Fibroblast of lung (primary cell): ENCODE measurements at regions not wholly inside any gene's neighbourhood (a gene's known extent, or its start where the extent isn't known, plus 50 kb on each side); places are given as distances from the start of the nearest gene placed in this dataset.

Experiments
- DNase-seq, 2 donors: peaks; one replicate each; pipeline versions ENCODE4 v3.0.0 to v3.0.0-alpha.2; 2010; ENCODE audit warnings: low read depth in 2 of 2
- H2AFZ ChIP-seq: 2 replicates; pipeline ENCODE4 v1.5.1; 2012; ENCODE audit warnings: low read length, control low read depth, inconsistent platforms
- H3K27ac ChIP-seq: 2 replicates; pipeline ENCODE4 v1.5.1; 2011; ENCODE audit warnings: low read length, control low read depth; ENCODE audit not compliant: insufficient read depth
- H3K27me3 ChIP-seq: 2 replicates; pipeline ENCODE4 v1.5.1; 2011; ENCODE audit warnings: mild to moderate bottlenecking, low read length; ENCODE audit not compliant: control insufficient read depth, insufficient read depth
- H3K36me3 ChIP-seq: 2 replicates; pipeline ENCODE4 v1.5.1; 2011; ENCODE audit warnings: low read length; ENCODE audit not compliant: control insufficient read depth, insufficient read depth
- H3K4me1 ChIP-seq: 2 replicates; pipeline ENCODE4 v1.5.1; 2011; ENCODE audit warnings: low read length; ENCODE audit not compliant: control insufficient read depth, insufficient read depth; ENCODE audit errors: extremely low read depth
- H3K4me2 ChIP-seq: 2 replicates; pipeline ENCODE4 v1.5.1; 2011; ENCODE audit warnings: low read length, control low read depth; ENCODE audit not compliant: insufficient read depth; ENCODE audit errors: extremely low read depth
- H3K4me3 ChIP-seq, 4 experiments: fragments of 200-600 bp in 1 of 4; sonication (generic) in 1 of 4; replicated peaks in 1 of 4; 2 replicates each; pipeline ENCODE4 v1.5.1; 2011 to 2016; ENCODE audit warnings: low read length in 4 of 4, low read depth in 3 of 4, mild to moderate bottlenecking in 3 of 4, control low read depth in 2 of 4, inconsistent platforms in 1 of 4, mixed read lengths in 1 of 4; ENCODE audit not compliant: insufficient read depth in 1 of 4; ENCODE audit errors: control extremely low read depth in 1 of 4
- H3K79me2 ChIP-seq: 2 replicates; pipeline ENCODE4 v1.5.1; 2012; ENCODE audit warnings: mild to moderate bottlenecking, low read length, inconsistent platforms; ENCODE audit not compliant: control insufficient read depth, insufficient read depth
- H3K9ac ChIP-seq: 2 replicates; pipeline ENCODE4 v1.5.1; 2011; ENCODE audit warnings: mild to moderate bottlenecking, low read length, control low read depth; ENCODE audit not compliant: insufficient read depth
- H3K9me3 ChIP-seq: 2 replicates; pipeline ENCODE4 v1.5.1; 2012; ENCODE audit warnings: low read depth, low read length; ENCODE audit not compliant: control insufficient read depth, insufficient read depth
- H4K20me1 ChIP-seq: 2 replicates; pipeline ENCODE4 v1.5.1; 2011; ENCODE audit warnings: low read length; ENCODE audit not compliant: control insufficient read depth, insufficient read depth; ENCODE audit errors: extremely low read depth
- EZH2 ChIP-seq: IDR thresholded peaks from 2 replicates; pipeline ENCODE4 v1.5.1; 2012; ENCODE audit warnings: low read length, control low read depth, mild to moderate bottlenecking; ENCODE audit errors: missing control alignments
- TF ChIP-seq, protein P1 (sequence below), 2 donors: IDR thresholded peaks in 1 of 2; conservative IDR thresholded peaks in 1 of 2; 1 replicate in 1 of 2; 2 replicates in 1 of 2; pipeline ENCODE4 v1.5.1; 2011 to 2012; ENCODE audit warnings: low read length in 2 of 2, control low read depth in 1 of 2, inconsistent platforms in 1 of 2, low read depth in 1 of 2, mild to moderate bottlenecking in 1 of 2

GRCh38 chr7:34361663-34362250 is 296.3 kb upstream of the NPSR1 start:
- Histone ChIP-seq H3K9ac (no peak overlapping the region), H3K27ac (no peak overlapping the region), H3K9me3 (no peaks in the 10 kb centered on the region), H3K4me1 (no peaks in the 10 kb centered on the region), H3K4me2 (no peak overlapping the region), H2AFZ (no peak overlapping the region), H3K36me3 (no peaks in the 10 kb centered on the region), H3K27me3 (no peaks in the 10 kb centered on the region), H3K79me2 (no peaks in the 10 kb centered on the region), H3K4me3 (no peak overlapping the region), H4K20me1 (peaks cover 2% of the 10 kb centered on the region)
- peak in 1 of 2 donors; percentile 7 for DNase-seq
- TF ChIP-seq, protein P1, sequence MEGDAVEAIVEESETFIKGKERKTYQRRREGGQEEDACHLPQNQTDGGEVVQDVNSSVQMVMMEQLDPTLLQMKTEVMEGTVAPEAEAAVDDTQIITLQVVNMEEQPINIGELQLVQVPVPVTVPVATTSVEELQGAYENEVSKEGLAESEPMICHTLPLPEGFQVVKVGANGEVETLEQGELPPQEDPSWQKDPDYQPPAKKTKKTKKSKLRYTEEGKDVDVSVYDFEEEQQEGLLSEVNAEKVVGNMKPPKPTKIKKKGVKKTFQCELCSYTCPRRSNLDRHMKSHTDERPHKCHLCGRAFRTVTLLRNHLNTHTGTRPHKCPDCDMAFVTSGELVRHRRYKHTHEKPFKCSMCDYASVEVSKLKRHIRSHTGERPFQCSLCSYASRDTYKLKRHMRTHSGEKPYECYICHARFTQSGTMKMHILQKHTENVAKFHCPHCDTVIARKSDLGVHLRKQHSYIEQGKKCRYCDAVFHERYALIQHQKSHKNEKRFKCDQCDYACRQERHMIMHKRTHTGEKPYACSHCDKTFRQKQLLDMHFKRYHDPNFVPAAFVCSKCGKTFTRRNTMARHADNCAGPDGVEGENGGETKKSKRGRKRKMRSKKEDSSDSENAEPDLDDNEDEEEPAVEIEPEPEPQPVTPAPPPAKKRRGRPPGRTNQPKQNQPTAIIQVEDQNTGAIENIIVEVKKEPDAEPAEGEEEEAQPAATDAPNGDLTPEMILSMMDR (conservative IDR thresholded peaks at IDR 0.05 in 1 of 2, IDR thresholded peaks at IDR 0.05 in 1 of 2; ENCODE audit: low read depth in 1 of 2, low read length in 2 of 2) = no peak
- no peak for TF ChIP-seq EZH2

GRCh38 chr7:34362621-34363020 is 295.4 kb upstream of the NPSR1 start:
- no peak for TF ChIP-seq EZH2
- TF ChIP-seq, protein P1 (conservative IDR thresholded peaks at IDR 0.05 in 1 of 2, IDR thresholded peaks at IDR 0.05 in 1 of 2; ENCODE audit: low read depth in 1 of 2, low read length in 2 of 2) = no peak
- no peak overlapping the region for H3K4me3 ChIP-seq
- no peaks in the 10 kb centered on the region for H3K9me3 ChIP-seq
- H4K20me1 ChIP-seq = peaks cover 2% of the 10 kb centered on the region
- no peak overlapping the region for H3K4me2 ChIP-seq
- H3K36me3 ChIP-seq = no peaks in the 10 kb centered on the region
- H3K27ac ChIP-seq = no peak overlapping the region
- H3K4me1 ChIP-seq = no peaks in the 10 kb centered on the region
- H2AFZ ChIP-seq = no peak overlapping the region
- H3K27me3 ChIP-seq = no peaks in the 10 kb centered on the region
- no peak for DNase-seq
- no peak overlapping the region for H3K9ac ChIP-seq
- no peaks in the 10 kb centered on the region for H3K79me2 ChIP-seq

GRCh38 chr7:34364130-34364529 is 293.9 kb upstream of the NPSR1 start:
- DNase-seq = no peak
- no peak overlapping the region for H3K27ac ChIP-seq
- H3K9ac ChIP-seq = no peak overlapping the region
- no peaks in the 10 kb centered on the region for H4K20me1 ChIP-seq
- H3K4me1 ChIP-seq = no peaks in the 10 kb centered on the region
- TF ChIP-seq, protein P1 (conservative IDR thresholded peaks at IDR 0.05 in 1 of 2, IDR thresholded peaks at IDR 0.05 in 1 of 2; ENCODE audit: low read depth in 1 of 2, low read length in 2 of 2) = no peak
- TF ChIP-seq EZH2 = no peak
- no peaks in the 10 kb centered on the region for H3K9me3 ChIP-seq
- H3K79me2 ChIP-seq = no peaks in the 10 kb centered on the region
- no peak overlapping the region for H3K4me2 ChIP-seq
- H3K27me3 ChIP-seq = no peaks in the 10 kb centered on the region
- no peak overlapping the region for H2AFZ ChIP-seq
- no peaks in the 10 kb centered on the region for H3K36me3 ChIP-seq
- H3K4me3 ChIP-seq = no peak overlapping the region
